HCT116 (cell line): ENCODE measurements at regions not wholly inside any gene's neighbourhood (a gene's known extent, or its start where the extent isn't known, plus 50 kb on each side); places are given as distances from the start of the nearest gene placed in this dataset.

Experiments used
- ATAC-seq: fragments of 200-7000 bp; cut with Tn5 transposase; 2 replicates; pipeline ENCODE4 v1.9.1; 2020; ENCODE audit warnings: mild to moderate bottlenecking, moderate library complexity
- BruUV-seq: library from RNA; stranded (reverse); fragments of 400-500 nt; replicated peaks from 2 replicates; lab custom pipeline; 2021; lab: Mats Ljungman, UMichigan
- CTCF ChIA-PET: fragments of 300-600 bp; sonication (Branson Sonifier 250); formaldehyde crosslinking; loops from one replicate; lab custom pipeline; 2021; ENCODE audit warnings: antibody characterized with exemption; lab: Charles Lee
- POLR2A ChIA-PET: fragments of 300-600, 350-600 bp; sonication (Branson Sonifier 250); formaldehyde crosslinking; loops from one replicate; lab custom pipeline; 2021; ENCODE audit warnings: antibody characterized with exemption; lab: Charles Lee
- RAD21 ChIA-PET, 2 experiments: fragments of 300-600 bp; sonication (Branson Sonifier 250); formaldehyde crosslinking; loops; one replicate each; lab custom pipeline; 2023; ENCODE audit warnings: low total read pairs in 2 of 2; ENCODE audit not compliant: uncharacterized antibody in 2 of 2, unreplicated experiment in 2 of 2, low non-redundant PET in 1 of 2; lab: Charles Lee
- DNase-seq: peaks from one replicate; pipeline ENCODE4 v3.0.0-alpha.2; 2010; ENCODE audit warnings: low read depth, low spot score
- H2AFZ ChIP-seq: fragments of 200-600 bp; shearing (Covaris generic), sonication (generic); 2 replicates; pipeline ENCODE4 v1.6.1; 2017; ENCODE audit warnings: low read depth, mixed run types, mixed read lengths, antibody characterized with exemption, low read length; ENCODE audit not compliant: poor library complexity, severe bottlenecking
- H3K27ac ChIP-seq: 2 replicates; pipeline ENCODE4 v1.5.1; 2012; ENCODE audit warnings: low read depth, low read length
- H3K27me3 ChIP-seq: fragments of 200-600 bp; sonication (generic); 2 replicates; pipeline ENCODE4 v1.6.1; 2016; ENCODE audit warnings: mixed run types, low read length, mixed read lengths; ENCODE audit not compliant: insufficient read depth
- H3K36me3 ChIP-seq, 2 experiments: fragments of 200-500 bp in 1 of 2; fragments of 200-600 bp in 1 of 2; sonication (Bioruptor generic) in 1 of 2; sonication (generic) in 1 of 2; 2 replicates each; pipeline versions ENCODE4 v1.5.1 to v1.6.1; 2014 to 2016; ENCODE audit warnings: low read length in 2 of 2, inconsistent platforms in 1 of 2, mixed read lengths in 1 of 2, mixed run types in 1 of 2; ENCODE audit not compliant: insufficient read depth in 2 of 2, control insufficient read depth in 1 of 2
- H3K4me1 ChIP-seq, 2 experiments: fragments of 200-600 bp in 1 of 2; sonication (generic) in 1 of 2; 2 replicates each; pipeline versions ENCODE4 v1.5.1 to v1.6.1; 2012 to 2017; ENCODE audit warnings: low read length in 2 of 2, inconsistent platforms in 1 of 2, mild to moderate bottlenecking in 1 of 2, mixed read lengths in 1 of 2, mixed run types in 1 of 2, moderate library complexity in 1 of 2; ENCODE audit not compliant: insufficient read depth in 2 of 2, control insufficient read depth in 1 of 2
- H3K4me2 ChIP-seq: fragments of 200-600 bp; sonication (generic); 2 replicates; pipeline ENCODE4 v1.6.1; 2017; ENCODE audit warnings: mixed run types, low read length, mixed read lengths
- H3K4me3 ChIP-seq, 2 experiments: fragments of 200-600 bp in 1 of 2; sonication (generic) in 1 of 2; replicated peaks in 1 of 2; 2 replicates each; pipeline ENCODE4 v1.5.1; 2011 to 2016; ENCODE audit warnings: low read length in 2 of 2, control low read depth in 1 of 2, low read depth in 1 of 2, mild to moderate bottlenecking in 1 of 2, mixed read lengths in 1 of 2, mixed run types in 1 of 2
- H3K79me2 ChIP-seq: fragments of 200-600 bp; sonication (generic); 2 replicates; pipeline ENCODE4 v1.6.1; 2017; ENCODE audit warnings: mild to moderate bottlenecking, mixed run types, low read length, moderate library complexity, mixed read lengths; ENCODE audit not compliant: insufficient read depth
- H3K9ac ChIP-seq: fragments of 200-600 bp; sonication (generic); 2 replicates; pipeline ENCODE4 v1.6.1; 2016; ENCODE audit warnings: low read length, mixed read lengths
- H3K9me2 ChIP-seq: fragments of 200-600 bp; sonication (generic), shearing (Covaris generic); 2 replicates; pipeline ENCODE4 v1.6.1; 2017; ENCODE audit warnings: mixed run types, mild to moderate bottlenecking, moderate library complexity; ENCODE audit not compliant: insufficient read depth
- H3K9me3 ChIP-seq, 2 experiments: fragments of 200-500 bp in 1 of 2; fragments of 200-600 bp in 1 of 2; sonication (Bioruptor generic) in 1 of 2; sonication (generic) in 1 of 2; 2 replicates each; pipeline ENCODE4 v1.6.1; 2014 to 2017; ENCODE audit warnings: low read length in 2 of 2, mixed read lengths in 2 of 2, inconsistent platforms in 1 of 2, low read depth in 1 of 2, mild to moderate bottlenecking in 1 of 2, mixed run types in 1 of 2, moderate library complexity in 1 of 2; ENCODE audit not compliant: control insufficient read depth in 1 of 2, insufficient read depth in 1 of 2
- H4K20me1 ChIP-seq: fragments of 200-600 bp; sonication (generic), shearing (Covaris generic); 2 replicates; pipeline ENCODE4 v1.6.1; 2017; ENCODE audit warnings: mixed run types, mild to moderate bottlenecking, moderate library complexity; ENCODE audit not compliant: insufficient read depth
- EZH2 ChIP-seq: fragments of 200-600 bp; sonication (generic); IDR thresholded peaks from 2 replicates; pipeline ENCODE4 v1.6.1; 2017; ENCODE audit warnings: antibody characterized with exemption, mixed run types
- EZH2phosphoT487 ChIP-seq: fragments of 200-600 bp; IDR thresholded peaks from 2 replicates; pipeline ENCODE4 v1.6.1; 2018; ENCODE audit warnings: antibody characterized with exemption, borderline replicate concordance
- REST ChIP-seq: IDR thresholded peaks from 2 replicates; pipeline ENCODE4 v1.6.1; 2012; ENCODE audit warnings: low read depth
- SIN3A ChIP-seq: IDR thresholded peaks from 2 replicates; pipeline ENCODE4 v1.6.1; 2012; ENCODE audit warnings: low read depth
- SP1 ChIP-seq: IDR thresholded peaks from 2 replicates; pipeline ENCODE4 v1.6.1; 2012; ENCODE audit warnings: low read depth
- SRF ChIP-seq: IDR thresholded peaks from 2 replicates; pipeline ENCODE4 v1.6.1; 2012; ENCODE audit warnings: low read depth
- ZBTB33 ChIP-seq: IDR thresholded peaks from 2 replicates; pipeline ENCODE4 v1.6.1; 2011; ENCODE audit warnings: mild to moderate bottlenecking, low read length, moderate library complexity; ENCODE audit not compliant: insufficient replicate concordance; ENCODE audit errors: extremely low read depth
- ZFX ChIP-seq: fragments of 450-650 bp; IDR thresholded peaks from 2 replicates; pipeline ENCODE4 v1.6.1; 2017
- ZNF274 ChIP-seq: fragments of 200-500 bp; sonication (Bioruptor generic); IDR thresholded peaks from 2 replicates; pipeline ENCODE4 v1.6.1; 2014; ENCODE audit warnings: mild to moderate bottlenecking, low read depth, low read length, inconsistent platforms
- intact Hi-C: fragments of 100-400 bp; cut with micrococcal nuclease; formaldehyde crosslinking; loops from 2 replicates; pipeline ENCODE4 v1.10.0; 2022

- H4K20me1 ChIP-seq = no peaks in the 10 kb centered on the region
- no peak overlapping the region for H2AFZ ChIP-seq
- no peak overlapping the region for H3K4me2 ChIP-seq
- TF ChIP-seq SRF (no peak), EZH2phosphoT487 (no peak), REST (no peak), EZH2 (no peak), SIN3A (no peak), SP1 (no peak), ZBTB33 (no peak), ZFX (no peak), ZNF274 (no peak)
- TF ChIP-seq, all 23 proteins: peak for 0
- Histone ChIP-seq H3K27ac (no peak overlapping the region), H3K79me2 (no peaks in the 10 kb centered on the region), H3K9me2 (no peaks in the 10 kb centered on the region), H3K9ac (no peak overlapping the region), H3K4me1 (peaks cover 0 to 9% of the 10 kb centered on the region in 2 experiments; a peak in 2 of 4 replicates), H3K27me3 (no peaks in the 10 kb centered on the region), H3K4me3 (no peak overlapping the region), H3K9me3 (no peaks in the 10 kb centered on the region), H3K36me3 (no peaks in the 10 kb centered on the region)
- ChIA-PET RAD21 (no interaction called here), POLR2A (no interaction called here), CTCF (no interaction called here)
- intact Hi-C loops = no loop called here
- ATAC-seq (no peak), DNase-seq (no peak)
- BruUV-seq = no TSS peak
Measured at GRCh38 chr9:78989031-78989658, 582.6 kb upstream of the TLE4 start.
